ENCODE measurements at regions not wholly inside any gene's neighbourhood (a gene's known extent, or its start where the extent isn't known, plus 50 kb on each side); places are given as distances from the start of the nearest gene placed in this dataset.

DNA sequence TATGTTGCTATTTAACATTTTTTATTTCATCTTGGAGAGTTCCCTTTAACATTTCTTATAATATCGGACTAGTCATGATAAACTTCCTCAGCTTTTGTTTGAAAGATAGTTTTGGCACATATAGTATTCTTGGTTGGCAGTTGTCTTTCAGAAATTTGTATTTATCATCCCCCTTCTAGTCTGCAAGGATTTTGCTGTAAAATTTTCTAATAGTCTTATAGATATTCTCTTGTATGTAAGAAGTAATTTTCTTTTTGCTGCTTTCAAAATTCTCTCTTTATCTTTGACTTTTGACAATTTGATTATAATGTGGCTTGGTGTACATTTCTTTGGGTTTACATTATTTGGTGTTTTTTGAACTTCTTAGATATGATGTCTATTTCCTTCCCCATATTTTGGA is 116.0 kb upstream of the AVPR1A start:
- no peak for TF ChIP-seq GATA2 (IDR thresholded peaks at IDR 0.05; ENCODE audit: low read depth, low read length)
- no peak for TF ChIP-seq GATA3 (IDR thresholded peaks at IDR 0.05; ENCODE audit: low read depth, low read length)

Measured in SH-SY5Y (cell line).